LoVo (cell line): ENCODE measurements at regions not wholly inside any gene's neighbourhood (a gene's known extent, or its start where the extent isn't known, plus 50 kb on each side); places are given as distances from the start of the nearest gene placed in this dataset.

Experiments
- DNase-seq: peaks from one replicate; pipeline ENCODE4 v3.0.0-alpha.2; 2016; ENCODE audit warnings: low spot score

DNA sequence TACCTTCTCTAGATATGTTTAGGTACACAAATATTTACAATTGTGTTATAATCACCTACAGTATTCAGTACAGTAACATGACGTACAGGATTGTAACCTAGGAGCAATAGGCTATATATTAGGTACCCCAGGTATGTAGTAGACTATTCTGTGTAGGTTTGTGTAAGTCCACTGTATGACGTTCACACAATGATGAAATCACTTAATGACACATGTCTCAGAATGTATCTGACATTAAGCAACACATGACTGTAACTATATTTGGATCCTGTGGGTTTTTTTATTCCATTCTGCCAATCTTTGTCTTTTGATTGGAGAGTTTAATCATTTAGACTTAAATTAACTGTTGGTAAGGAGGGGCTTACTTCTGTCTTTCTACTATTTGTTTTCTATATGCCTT lies 52.1 kb downstream of the STYXL2 start:
- DNase-seq = no peak

DNA sequence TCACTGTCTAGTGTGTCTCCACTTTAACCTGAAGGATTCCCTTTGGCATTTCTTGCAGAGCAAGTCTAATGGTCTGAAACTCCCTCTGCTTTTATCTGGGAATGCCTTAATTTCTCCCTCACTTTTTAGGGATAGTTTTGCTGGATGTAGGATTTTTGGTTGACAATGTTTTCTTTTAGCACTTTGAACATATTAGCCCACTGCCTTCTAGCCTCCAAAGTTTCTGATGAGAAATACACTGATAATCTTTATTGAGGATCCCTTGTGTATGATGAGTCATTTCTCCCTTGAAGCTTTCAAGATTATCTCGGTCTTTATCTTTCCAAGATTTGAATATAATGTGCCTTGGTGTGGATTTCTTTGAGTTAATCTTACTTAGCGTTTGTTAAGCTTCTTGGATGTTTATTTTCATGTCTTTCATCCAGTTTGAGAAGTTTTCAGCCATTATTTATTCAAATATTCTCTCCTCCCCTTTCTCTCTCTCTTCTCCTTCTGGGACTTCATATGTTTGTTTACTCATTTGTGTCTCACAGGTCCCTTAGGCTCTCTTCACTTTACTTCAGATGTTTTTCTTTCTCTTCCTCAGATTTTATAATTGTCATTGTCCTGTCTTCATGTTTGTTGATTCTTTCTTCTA lies 53.1 kb downstream of the STYXL2 start:
- no peak for DNase-seq

DNA sequence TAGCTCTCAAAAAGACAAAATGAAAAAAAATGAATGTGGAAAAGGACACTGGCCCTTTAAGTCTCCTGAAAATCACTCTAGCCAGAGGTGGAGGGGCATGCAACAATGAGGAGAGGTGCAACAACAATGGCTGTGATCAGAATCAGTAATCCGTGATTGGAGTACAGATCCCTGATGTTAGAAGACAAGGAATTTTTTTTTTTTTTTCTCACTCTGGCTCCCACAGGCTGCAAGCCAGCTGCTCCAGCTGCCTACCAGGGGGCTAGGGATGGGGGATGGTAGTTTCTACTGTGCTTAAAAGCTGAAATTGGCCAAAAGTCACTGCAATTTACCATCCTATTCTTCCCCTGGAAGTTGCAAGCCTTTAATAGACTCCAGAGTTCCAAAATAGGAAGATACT lies 54.5 kb downstream of the STYXL2 start:
- no peak for DNase-seq

DNA sequence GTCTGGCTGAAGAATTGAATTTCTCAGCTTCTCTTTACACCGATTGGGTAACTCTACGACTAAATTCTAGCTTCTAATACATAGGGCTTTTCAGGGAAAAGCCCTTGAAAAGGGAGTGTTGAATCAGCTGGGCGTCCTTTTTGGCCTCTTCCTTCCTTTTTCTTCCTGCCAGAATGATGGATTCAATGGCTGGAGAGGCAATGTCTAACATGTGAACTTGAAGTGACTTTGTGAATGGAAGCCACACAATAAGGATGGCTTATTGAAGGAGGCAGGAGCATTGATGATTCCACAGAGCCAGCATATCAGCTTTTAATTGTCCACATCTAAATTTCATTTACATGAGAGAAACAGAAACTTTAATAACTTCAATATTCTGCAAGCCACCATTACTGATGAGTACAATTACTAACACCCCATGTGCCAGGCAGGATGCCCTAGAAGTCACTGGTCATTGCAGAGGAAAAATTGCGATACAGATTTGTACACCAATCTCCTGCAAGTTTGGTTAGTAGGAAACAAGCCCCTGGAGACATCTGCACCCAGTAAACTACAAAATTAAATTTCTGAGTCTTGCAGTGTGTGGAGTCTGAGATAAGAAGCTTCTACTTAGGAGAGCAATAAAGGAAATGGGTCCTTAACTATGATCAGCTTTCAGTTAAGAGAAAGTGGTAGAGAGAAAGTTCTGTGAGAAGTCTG lies 56.1 kb downstream of the STYXL2 start:
- DNase-seq = no peak

DNA sequence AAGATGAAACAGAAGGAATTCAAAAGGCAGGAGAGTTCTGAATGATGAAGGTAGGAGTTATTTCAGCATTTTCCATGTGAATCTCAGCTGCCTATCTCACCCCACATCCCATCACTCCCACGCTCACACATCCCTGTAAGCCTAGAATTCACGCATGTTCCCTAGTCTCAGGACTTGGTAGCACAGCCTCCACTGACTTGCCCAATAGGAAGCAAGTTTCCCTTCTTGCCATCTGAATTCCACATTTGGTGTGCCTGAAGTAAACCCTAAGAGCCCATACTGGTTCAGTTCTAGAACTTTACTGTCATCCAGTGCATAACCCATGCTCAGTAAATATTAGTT lies 56.6 kb downstream of the STYXL2 start:
- no peak for DNase-seq

DNA sequence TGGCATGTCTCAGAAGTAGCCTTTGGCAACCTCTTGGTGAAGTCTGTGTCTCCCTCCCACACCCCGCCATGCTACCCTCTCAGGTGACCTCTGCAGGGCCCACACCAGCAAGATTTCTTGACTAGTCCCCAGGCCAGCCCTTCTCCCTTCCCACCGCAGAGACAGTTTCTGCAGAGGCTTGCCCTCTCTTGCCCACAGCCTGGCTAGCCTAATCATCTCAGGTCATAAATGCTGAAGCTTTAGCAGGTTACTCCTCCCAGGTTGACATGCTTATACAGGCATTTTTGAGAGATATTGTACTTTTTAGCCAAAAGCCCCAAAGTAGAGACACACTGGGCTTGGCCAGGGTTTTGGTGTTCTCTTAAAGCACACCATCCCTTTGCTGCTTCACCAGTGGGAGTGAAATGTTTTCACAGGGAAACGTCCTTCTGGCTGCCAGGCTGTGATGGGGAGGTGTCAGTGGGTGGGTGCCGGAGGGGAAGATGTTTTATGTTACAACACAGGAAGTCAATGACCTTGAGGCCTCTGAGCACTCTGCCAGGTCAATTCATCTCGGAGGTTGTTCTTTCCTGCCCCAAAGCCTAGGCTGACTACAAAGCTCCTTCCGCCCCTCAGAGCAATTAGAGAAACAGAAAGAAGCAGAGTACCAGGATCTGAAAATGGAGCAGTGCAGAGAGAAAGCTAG lies 58.5 kb downstream of the STYXL2 start:
- DNase-seq = no peak

DNA sequence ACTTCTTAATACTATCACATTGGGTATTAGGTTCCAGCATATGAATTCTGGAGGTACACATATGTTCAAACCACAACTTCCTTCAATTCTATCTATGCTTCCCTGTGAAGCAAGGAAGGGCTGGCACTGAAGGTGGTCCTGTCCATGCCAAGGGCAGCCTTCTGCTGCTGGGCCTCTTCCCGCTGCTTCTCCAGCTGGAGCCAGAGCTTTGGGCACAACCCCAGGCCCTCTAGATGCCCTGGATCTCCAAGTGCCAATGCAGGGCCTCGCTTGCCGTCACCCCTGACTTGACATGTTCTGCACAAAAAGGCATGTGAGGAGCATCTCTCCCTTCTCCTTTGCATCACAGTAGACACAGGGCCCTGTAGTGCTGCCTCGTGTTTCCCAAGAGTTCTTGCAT lies 62.6 kb downstream of the STYXL2 start:
- DNase-seq = no peak

DNA sequence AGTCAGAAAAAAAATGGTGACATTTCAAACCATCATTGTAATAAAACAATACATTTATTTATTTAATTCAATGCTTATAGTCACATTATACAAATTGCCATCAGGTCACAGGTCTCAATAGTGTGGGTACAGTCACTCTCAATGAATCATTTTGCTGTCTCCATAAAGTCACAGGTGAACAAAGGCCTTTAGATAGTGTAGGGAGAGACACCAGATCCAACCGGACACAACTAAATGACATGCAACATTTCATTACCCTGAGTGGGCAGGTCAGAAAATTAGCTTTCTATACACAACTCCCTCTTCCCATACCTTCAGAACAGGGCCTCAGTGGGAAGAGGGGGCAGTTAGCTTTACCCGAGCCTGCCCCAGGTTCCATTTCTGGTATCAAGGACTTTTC lies 63.2 kb downstream of the STYXL2 start:
- DNase-seq = no peak

DNA sequence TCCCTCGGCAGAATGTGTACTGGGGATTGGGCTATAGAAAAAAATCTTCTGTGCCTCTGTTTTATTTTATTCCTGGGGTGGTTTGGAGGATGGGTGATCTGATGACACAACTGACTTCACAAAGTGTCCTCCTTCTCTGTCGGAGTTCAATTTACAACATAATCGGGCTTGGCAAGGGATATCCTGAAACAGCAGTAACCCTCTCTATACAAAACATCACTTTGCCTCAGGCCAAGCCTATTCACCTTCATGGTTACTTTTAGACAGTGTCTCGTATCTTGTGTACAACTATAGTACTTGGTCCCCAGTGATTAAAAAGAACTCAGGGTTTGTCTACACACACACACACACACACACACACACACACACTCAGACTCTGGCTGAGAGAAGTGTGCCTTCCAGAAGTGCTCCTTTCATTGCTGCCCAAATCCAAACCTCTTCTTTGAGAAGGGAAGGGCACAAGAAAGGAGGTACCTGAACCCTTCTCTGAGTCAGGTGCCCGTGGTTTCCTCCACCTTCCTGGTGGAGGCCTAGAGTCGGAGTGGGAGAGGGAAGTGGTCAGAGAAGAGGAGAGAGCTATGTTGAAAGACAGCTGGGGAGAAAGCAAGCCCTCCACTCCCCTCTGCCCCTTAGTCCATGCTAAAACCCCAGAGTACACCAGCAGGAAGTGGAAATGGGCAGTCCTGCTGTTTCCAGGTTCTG lies 62.4 kb upstream of the POU2F1 start:
- no peak for DNase-seq

DNA sequence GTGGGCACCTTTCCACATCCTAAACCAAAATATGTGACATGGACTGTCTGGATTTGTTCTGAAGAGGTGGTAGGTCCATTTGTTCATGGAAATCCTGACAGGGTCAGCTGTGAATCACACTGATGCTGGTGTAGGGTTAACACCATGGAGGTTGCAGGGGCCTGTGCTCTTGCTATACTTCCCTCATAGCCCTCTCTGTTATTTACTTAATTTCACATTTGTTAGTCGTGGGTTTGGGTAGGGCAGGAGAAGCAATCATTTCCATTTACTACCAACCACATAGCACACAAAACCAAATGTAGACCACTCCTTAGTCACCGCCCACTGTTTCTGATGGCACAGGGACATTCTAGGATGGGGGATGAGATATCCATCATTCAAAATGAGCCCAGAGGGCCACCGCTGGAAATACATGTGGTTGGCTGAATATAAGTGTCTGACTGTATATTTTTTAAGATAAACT lies 61.8 kb upstream of the POU2F1 start:
- no peak for DNase-seq

DNA sequence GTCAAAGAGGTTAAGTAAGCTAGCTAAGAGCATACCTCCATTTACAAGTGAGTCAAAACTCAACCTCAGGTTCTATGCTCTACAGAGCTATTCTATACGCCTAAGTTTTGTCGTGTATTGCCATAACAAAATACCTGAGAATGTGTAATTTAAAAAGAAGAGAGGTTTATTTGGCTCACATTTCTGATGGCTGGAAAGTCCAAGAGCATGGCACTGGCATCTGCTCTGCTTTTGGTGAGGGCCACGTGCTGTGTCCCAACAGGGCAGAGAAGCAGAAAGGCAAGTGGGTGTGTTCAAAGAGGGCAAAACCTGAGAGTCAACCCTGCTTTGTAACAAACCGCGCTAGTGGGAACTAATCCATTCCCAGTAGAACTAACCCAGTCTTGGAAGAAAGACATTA lies 60.9 kb upstream of the POU2F1 start:
- no peak for DNase-seq

DNA sequence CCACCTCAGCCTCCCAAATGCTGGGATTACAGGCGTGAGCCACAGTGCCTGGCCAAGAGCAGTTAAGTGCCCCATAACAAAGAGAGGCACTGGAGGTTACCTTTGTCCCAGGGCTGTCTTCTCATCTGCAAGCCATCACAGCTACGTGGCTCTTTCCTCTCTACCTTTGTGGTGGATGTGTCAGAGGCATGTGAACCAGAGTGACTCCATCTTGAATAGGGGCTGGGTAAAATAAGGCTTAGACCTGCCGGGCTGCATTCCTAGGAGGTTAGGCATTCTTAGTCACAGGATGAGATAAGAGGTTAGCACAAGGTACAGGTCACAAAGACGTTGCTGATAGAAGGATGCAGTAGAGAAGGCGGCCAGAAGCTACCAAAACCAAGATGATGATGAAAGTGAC lies 59.4 kb upstream of the POU2F1 start:
- peak; percentile 51 for DNase-seq

DNA sequence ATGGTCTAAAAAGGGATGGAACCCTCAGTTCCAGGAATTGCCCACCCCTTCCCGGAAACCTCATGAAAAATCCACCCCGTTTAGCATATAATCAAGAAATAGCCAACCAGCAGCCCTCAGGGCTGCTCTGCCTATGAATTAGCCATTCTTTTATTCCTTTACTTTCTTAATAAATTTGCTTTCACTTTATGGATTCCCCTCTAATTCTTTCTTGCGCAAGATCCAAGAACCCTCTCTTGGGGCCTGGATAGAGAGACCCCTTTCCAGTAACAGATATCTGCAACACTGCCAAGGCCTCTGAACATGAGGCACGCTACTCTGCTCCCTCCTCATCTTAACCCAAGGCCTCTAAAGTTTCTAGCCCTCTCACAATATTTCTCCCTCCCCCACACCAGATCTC lies 58.9 kb upstream of the POU2F1 start:
- no peak for DNase-seq

DNA sequence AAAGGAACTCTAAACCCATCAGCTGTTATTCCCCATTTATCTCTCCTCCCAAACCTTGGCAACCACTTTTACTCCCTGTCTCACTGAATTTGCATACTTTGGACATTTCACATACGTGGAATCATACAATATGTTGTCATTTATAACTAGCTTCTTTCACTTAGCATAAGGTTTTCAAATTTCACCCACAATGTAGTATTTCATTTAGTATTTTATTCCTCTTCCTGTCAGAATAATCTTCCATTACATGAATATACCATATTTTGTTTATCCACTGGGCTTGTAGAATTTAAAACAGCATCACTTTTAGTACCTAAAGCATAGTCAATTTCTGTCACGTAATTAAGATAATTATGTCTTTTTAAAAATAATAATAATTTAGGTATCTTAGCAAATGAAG lies 55.5 kb upstream of the POU2F1 start:
- no peak for DNase-seq

DNA sequence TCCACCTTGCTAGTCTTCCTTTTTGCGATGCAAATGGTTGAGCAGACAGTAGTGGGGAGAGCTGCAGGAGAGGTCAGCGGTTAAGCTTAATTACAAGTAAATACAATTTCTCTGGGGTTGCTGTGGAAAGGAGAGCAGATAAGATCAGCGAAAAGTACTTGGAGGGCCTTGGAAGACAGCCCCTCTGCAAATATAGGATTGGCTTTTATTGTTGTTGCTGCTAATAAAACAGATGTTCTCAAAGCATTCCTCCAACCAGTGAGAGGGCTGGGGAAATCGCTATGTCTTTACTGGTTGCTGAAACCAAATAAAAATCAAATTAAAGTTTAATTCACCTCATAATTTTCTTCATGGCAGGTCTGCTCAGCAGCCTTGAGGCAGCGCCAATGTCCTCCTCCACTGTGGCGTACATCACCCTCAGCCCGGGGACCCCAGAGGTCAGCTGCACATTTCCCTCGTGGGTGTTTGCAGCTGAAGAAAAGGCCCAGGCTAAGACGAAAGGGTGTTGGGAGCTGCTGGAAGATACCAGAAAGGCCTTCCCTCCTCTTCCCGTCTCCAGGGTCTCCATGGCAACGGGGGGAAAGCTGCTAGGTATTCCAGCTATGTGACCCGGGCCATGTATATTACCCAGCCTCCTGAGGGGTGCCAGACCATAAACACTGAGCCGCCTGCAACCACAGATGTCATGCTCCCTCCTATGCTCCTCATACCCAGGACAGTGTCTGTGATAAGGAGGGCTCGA lies 54.6 kb upstream of the POU2F1 start:
- DNase-seq = peak; percentile 67

DNA sequence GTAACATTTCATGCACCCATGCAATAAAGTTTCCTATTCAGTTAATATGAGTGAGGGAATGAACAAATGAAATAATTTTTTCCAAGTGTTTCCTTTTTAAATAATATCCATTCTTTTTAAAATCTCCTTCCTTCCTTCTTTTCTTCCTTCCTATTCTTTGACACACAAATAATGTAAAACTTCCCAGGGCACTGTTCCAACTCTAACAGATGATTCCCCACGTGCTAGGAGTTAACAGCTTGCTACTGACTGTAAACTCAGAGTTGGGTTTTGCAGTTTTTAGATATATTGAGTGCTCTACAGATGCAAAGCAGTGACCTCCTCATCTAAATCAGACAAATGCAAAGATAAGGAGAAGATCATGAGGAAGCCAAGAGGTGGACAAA lies 54.0 kb upstream of the POU2F1 start:
- no peak for DNase-seq

DNA sequence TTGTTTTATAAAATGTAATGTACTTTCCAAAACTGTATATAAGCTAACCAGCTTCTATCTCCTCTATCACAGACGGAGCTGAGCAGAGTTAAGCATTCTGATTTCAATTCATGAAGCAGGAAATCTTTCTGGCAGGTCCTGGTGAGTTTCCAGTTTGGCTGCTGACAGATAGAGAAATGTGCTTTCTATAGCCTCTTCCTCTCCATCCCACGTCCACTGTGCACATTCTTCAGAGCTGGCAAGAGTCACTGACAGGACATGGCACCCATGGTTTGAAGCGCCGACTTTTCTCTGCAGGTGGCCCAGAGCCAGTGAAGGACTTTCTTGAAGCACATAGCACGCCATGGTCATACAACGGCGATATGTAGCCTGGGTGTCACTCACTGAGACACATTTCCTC lies 52.3 kb upstream of the POU2F1 start:
- DNase-seq = no peak

DNA sequence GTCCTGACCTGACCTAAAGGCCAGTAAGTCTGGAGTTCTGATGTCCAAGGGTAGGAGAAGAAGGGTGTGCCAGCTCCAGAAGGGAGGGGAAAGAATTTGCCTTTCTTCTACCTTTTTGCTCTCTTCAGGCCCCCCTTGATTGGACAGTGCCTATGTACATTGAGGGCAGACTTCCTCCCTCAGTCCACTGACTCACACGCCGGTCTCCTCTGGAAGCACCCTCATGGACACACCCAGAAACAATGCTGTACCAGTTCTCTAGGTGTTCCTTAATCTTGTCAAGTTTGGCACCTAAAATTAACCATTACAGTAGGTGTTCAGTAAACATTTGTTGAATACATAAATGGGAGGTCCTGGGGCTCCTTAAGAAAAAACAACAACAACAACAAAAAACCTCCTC lies 51.0 kb upstream of the POU2F1 start:
- peak; percentile 25 for DNase-seq
